ENCODE measurements at regions not wholly inside any gene's neighbourhood (a gene's known extent, or its start where the extent isn't known, plus 50 kb on each side); places are given as distances from the start of the nearest gene placed in this dataset.
"Not testable (repeated sequence)": the region's sequence is repeated elsewhere in the genome, so short reads cannot be mapped to it uniquely, and the experiment has no call there.

GRCh38 chr19:57002710-57003109 is 117.1 kb upstream of the USP29 start:
- H3K4me1 ChIP-seq = no peaks in the 10 kb centered on the region
- in situ Hi-C loops (cut with MboI; ENCODE audit: low sequenced_read_pairs) = no loop called here
- H3K4me3 ChIP-seq = no peak overlapping the region
- no peaks in the 10 kb centered on the region for H3K36me3 ChIP-seq (replicated peaks)
- no peak for DNase-seq (ENCODE audit: low spot score in 2 of 2)
- H3K9me3 ChIP-seq = no peaks in the 10 kb centered on the region
- H3K27me3 ChIP-seq (ENCODE audit: low read depth) = no peaks in the 10 kb centered on the region

GRCh38 chr19:57004418-57004817 is 115.4 kb upstream of the USP29 start:
- Histone ChIP-seq H3K27me3 (ENCODE audit: low read depth) (no peaks in the 10 kb centered on the region), H3K36me3 (replicated peaks) (no peaks in the 10 kb centered on the region), H3K4me3 (no peak overlapping the region), H3K4me1 (no peaks in the 10 kb centered on the region), H3K9me3 (no peaks in the 10 kb centered on the region)
- in situ Hi-C loops (cut with MboI; ENCODE audit: low sequenced_read_pairs) = no loop called here
- no peak for DNase-seq (ENCODE audit: low spot score in 2 of 2)

- Histone ChIP-seq H3K36me3 (replicated peaks) (no peaks in the 10 kb centered on the region), H3K4me1 (no peaks in the 10 kb centered on the region), H3K9me3 (no peaks in the 10 kb centered on the region), H3K4me3 (no peak overlapping the region), H3K27me3 (ENCODE audit: low read depth) (no peaks in the 10 kb centered on the region)
- no peak for DNase-seq (ENCODE audit: low spot score in 2 of 2)
- in situ Hi-C loops (cut with MboI; ENCODE audit: low sequenced_read_pairs) = no loop called here
Measured at GRCh38 chr19:57008432-57008831, 111.4 kb upstream of the USP29 start.

GRCh38 chr19:57010541-57010940 is 109.2 kb upstream of the USP29 start:
- no peaks in the 10 kb centered on the region for H3K4me1 ChIP-seq
- H3K36me3 ChIP-seq (replicated peaks) = no peaks in the 10 kb centered on the region
- no peak overlapping the region for H3K4me3 ChIP-seq
- H3K27me3 ChIP-seq (ENCODE audit: low read depth) = no peaks in the 10 kb centered on the region
- in situ Hi-C loops (cut with MboI; ENCODE audit: low sequenced_read_pairs) = no loop called here
- H3K9me3 ChIP-seq = no peaks in the 10 kb centered on the region
- no peak for DNase-seq (ENCODE audit: low spot score in 2 of 2)

- DNase-seq (ENCODE audit: low spot score in 2 of 2) = no peak
- no peaks in the 10 kb centered on the region for H3K36me3 ChIP-seq (replicated peaks)
- no peaks in the 10 kb centered on the region for H3K27me3 ChIP-seq (ENCODE audit: low read depth)
- H3K4me1 ChIP-seq = no peaks in the 10 kb centered on the region
- H3K4me3 ChIP-seq = no peak overlapping the region
- no peaks in the 10 kb centered on the region for H3K9me3 ChIP-seq
- in situ Hi-C loops (cut with MboI; ENCODE audit: low sequenced_read_pairs) = no loop called here
Measured at GRCh38 chr19:57016076-57016475, 103.7 kb upstream of the USP29 start.

- Histone ChIP-seq H3K4me1 (no peaks in the 10 kb centered on the region), H3K4me3 (no peak overlapping the region)
- in situ Hi-C loops (cut with MboI; ENCODE audit: low sequenced_read_pairs) = no loop called here
Measured at GRCh38 chr19:57016491-57016890, 103.3 kb upstream of the USP29 start.

GRCh38 chr19:57025491-57025890 is 94.3 kb upstream of the USP29 start:
- in situ Hi-C loops (cut with MboI; ENCODE audit: low sequenced_read_pairs) = no loop called here
- no peaks in the 10 kb centered on the region for H3K9me3 ChIP-seq
- no peaks in the 10 kb centered on the region for H3K4me1 ChIP-seq
- H3K36me3 ChIP-seq (replicated peaks) = no peaks in the 10 kb centered on the region
- no peaks in the 10 kb centered on the region for H3K27me3 ChIP-seq (ENCODE audit: low read depth)
- no peak for DNase-seq (ENCODE audit: low spot score in 2 of 2)
- no peak overlapping the region for H3K4me3 ChIP-seq

More at GRCh38 chr19:57016491-57016890, 103.3 kb upstream of the USP29 start:
- DNase-seq (ENCODE audit: low spot score in 2 of 2) = no peak
- Histone ChIP-seq H3K27me3 (ENCODE audit: low read depth) (no peaks in the 10 kb centered on the region), H3K9me3 (no peaks in the 10 kb centered on the region), H3K36me3 (replicated peaks) (no peaks in the 10 kb centered on the region)

GRCh38 chr19:57026476-57026875 is 93.3 kb upstream of the USP29 start:
- Histone ChIP-seq H3K36me3 (replicated peaks) (no peaks in the 10 kb centered on the region), H3K4me1 (no peaks in the 10 kb centered on the region), H3K9me3 (no peaks in the 10 kb centered on the region), H3K4me3 (no peak overlapping the region), H3K27me3 (ENCODE audit: low read depth) (no peaks in the 10 kb centered on the region)
- in situ Hi-C loops (cut with MboI; ENCODE audit: low sequenced_read_pairs) = no loop called here
- no peak for DNase-seq (ENCODE audit: low spot score in 2 of 2)

- in situ Hi-C loops (cut with MboI; ENCODE audit: low sequenced_read_pairs) = no loop called here
- no peak for DNase-seq (ENCODE audit: low spot score in 2 of 2)
- Histone ChIP-seq H3K9me3 (no peaks in the 10 kb centered on the region), H3K36me3 (replicated peaks) (no peaks in the 10 kb centered on the region), H3K27me3 (ENCODE audit: low read depth) (no peaks in the 10 kb centered on the region), H3K4me1 (no peaks in the 10 kb centered on the region), H3K4me3 (no peak overlapping the region)
Measured at GRCh38 chr19:57027360-57027759, 92.4 kb upstream of the USP29 start.

- Histone ChIP-seq H3K36me3 (replicated peaks) (no peaks in the 10 kb centered on the region), H3K4me1 (no peaks in the 10 kb centered on the region), H3K27me3 (ENCODE audit: low read depth) (no peaks in the 10 kb centered on the region), H3K4me3 (no peak overlapping the region), H3K9me3 (no peaks in the 10 kb centered on the region)
- DNase-seq (ENCODE audit: low spot score in 2 of 2) = no peak
- in situ Hi-C loops (cut with MboI; ENCODE audit: low sequenced_read_pairs) = no loop called here
Measured at GRCh38 chr19:57028804-57029525, 90.8 kb upstream of the USP29 start.

- in situ Hi-C loops (cut with MboI; ENCODE audit: low sequenced_read_pairs) = no loop called here
- no peaks in the 10 kb centered on the region for H3K27me3 ChIP-seq (ENCODE audit: low read depth)
- no peaks in the 10 kb centered on the region for H3K36me3 ChIP-seq (replicated peaks)
- no peaks in the 10 kb centered on the region for H3K9me3 ChIP-seq
- H3K4me3 ChIP-seq = no peak overlapping the region
- DNase-seq (ENCODE audit: low spot score in 2 of 2) = no peak
- no peaks in the 10 kb centered on the region for H3K4me1 ChIP-seq
Measured at GRCh38 chr19:57031106-57031505, 88.7 kb upstream of the USP29 start.

GRCh38 chr19:57033576-57033975 is 86.2 kb upstream of the USP29 start:
- H3K27me3 ChIP-seq (ENCODE audit: low read depth) = no peaks in the 10 kb centered on the region
- no peak overlapping the region for H3K4me3 ChIP-seq
- in situ Hi-C loops (cut with MboI; ENCODE audit: low sequenced_read_pairs) = no loop called here
- H3K36me3 ChIP-seq (replicated peaks) = no peaks in the 10 kb centered on the region
- H3K9me3 ChIP-seq = no peaks in the 10 kb centered on the region
- no peaks in the 10 kb centered on the region for H3K4me1 ChIP-seq
- DNase-seq (ENCODE audit: low spot score in 2 of 2) = no peak

- H3K27me3 ChIP-seq (ENCODE audit: low read depth) = no peaks in the 10 kb centered on the region
- H3K4me1 ChIP-seq = no peaks in the 10 kb centered on the region
- H3K9me3 ChIP-seq = no peaks in the 10 kb centered on the region
- no peak overlapping the region for H3K4me3 ChIP-seq
- in situ Hi-C loops (cut with MboI; ENCODE audit: low sequenced_read_pairs) = no loop called here
- no peak for DNase-seq (ENCODE audit: low spot score in 2 of 2)
- H3K36me3 ChIP-seq (replicated peaks) = no peaks in the 10 kb centered on the region
Measured at GRCh38 chr19:57034544-57034943, 85.2 kb upstream of the USP29 start.

GRCh38 chr19:57035740-57036139 is 84.0 kb upstream of the USP29 start:
- DNase-seq (ENCODE audit: low spot score in 2 of 2); H3K36me3 ChIP-seq (replicated peaks); H3K4me1 ChIP-seq; H3K4me3 ChIP-seq; in situ Hi-C loops (cut with MboI; ENCODE audit: low sequenced_read_pairs); H3K27me3 ChIP-seq (ENCODE audit: low read depth); H3K9me3 ChIP-seq: not testable (repeated sequence)

- DNase-seq (ENCODE audit: low spot score in 2 of 2) = no peak
- H3K4me1 ChIP-seq = no peaks in the 10 kb centered on the region
- no peak overlapping the region for H3K4me3 ChIP-seq
- H3K27me3 ChIP-seq (ENCODE audit: low read depth) = no peaks in the 10 kb centered on the region
- in situ Hi-C loops (cut with MboI; ENCODE audit: low sequenced_read_pairs) = no loop called here
- no peaks in the 10 kb centered on the region for H3K36me3 ChIP-seq (replicated peaks)
- no peaks in the 10 kb centered on the region; the same call in 1 of the 2 replicates for H3K9me3 ChIP-seq
Measured at GRCh38 chr19:57037556-57037955, 82.2 kb upstream of the USP29 start.
